GM21390 (cell line): ENCODE measurements at regions not wholly inside any gene's neighbourhood (a gene's known extent, or its start where the extent isn't known, plus 50 kb on each side); places are given as distances from the start of the nearest gene placed in this dataset.
"Not testable (repeated sequence)": the region's sequence is repeated elsewhere in the genome, so short reads cannot be mapped to it uniquely, and the experiment has no call there.

Source experiments
- ATAC-seq: cut with Tn5 transposase; IDR thresholded peaks from one replicate; pipeline ENCODE4 v1.9.1; 2021; ENCODE audit not compliant: unreplicated experiment

DNA sequence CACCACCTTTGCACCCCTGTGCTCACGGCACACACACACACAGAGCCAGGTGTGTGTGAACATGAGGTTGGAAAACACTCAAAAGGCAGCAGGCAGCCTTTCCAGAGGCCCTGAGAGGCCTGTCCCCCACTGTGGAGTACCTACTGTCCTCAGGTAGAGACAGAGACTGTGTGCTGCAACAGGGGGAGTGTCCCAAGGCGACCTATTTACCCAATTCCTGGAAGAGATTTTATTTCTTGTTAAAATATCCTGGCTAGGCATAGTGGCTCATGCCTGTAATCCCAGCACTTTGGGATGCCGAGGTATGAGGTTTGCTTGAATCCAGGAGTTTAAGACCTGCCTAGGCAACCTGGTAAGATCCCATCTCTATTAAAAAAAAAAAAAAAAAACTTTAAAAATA, 108.5 kb downstream of the COPRS start:
- no peak for ATAC-seq

DNA sequence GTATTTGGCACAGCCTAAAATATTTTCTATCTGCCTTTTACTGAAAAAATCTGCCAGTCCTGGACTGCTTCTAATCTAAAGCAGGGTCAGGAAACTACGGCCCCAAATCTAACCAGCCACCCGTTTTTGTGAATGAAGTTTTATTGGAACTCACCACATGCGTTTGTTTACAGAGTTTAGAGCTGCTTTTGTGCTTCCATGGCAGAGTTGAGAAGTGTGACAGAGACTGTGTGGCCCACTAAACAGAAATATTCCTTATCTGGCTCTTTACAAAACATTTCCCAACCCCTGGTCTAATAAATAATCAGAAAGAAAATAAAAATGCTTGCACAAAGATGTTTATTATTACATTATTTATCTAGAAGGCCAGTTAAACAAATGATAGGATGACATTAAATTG, 110.2 kb downstream of the COPRS start:
- no peak for ATAC-seq

DNA sequence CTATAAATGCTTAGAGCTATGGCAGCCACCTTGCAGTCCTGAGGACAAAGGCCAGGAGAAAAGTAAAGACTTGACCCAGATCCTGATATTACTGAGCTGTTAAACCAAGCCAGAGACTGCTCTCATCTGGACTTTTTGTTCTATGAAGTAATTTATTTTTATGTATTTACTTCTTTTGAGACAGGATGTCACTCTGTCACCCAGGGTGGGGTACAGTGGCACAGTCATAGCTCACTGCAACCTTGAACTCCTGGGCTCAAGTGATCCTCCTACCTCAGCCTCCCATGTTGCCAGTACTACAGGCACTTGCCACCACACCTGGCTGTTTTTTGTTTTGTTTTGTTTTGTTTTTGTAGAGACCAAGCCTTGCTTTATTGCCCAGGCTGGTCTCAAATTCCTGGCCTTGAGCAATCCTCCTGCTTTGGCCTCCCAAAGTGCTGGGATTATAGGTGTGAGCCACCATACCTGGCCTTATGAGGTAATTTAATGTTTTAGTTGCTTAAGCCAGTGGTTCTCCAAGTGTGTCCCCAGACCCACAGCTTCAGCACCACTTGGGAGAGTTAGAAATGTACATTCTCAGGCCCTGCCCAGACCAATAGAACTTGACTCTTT, 112.1 kb downstream of the COPRS start:
- no peak for ATAC-seq

GRCh38 chr17:31745964-31746600, 113.0 kb downstream of the COPRS start:
- no peak for ATAC-seq

DNA sequence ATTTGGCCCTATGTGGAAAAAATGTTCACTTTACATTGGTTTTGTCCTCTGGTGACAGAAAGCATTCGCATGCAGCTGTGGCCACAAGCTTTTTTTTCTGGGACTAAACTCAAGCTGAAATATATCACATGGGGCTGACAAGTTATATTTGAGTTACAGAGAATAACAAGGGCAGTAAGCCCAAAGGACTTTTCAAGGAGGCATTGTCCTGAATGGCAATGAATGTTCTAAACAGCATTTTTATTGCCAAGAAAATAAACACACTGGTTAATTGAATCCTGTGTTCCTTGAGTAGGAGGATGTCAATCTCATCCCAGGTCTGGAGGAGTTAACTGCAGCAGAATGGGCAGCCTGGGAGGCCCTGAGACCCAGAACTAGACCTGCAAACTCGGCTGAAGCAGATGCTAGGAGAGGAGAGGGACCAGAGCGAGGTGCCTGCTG, 114.5 kb downstream of the COPRS start:
- no peak for ATAC-seq

GRCh38 chr17:31743797-31744196, 115.2 kb downstream of the COPRS start:
- ATAC-seq: no peak

GRCh38 chr17:31741371-31741770, 117.7 kb downstream of the COPRS start:
- ATAC-seq: no peak

- no peak for ATAC-seq
Observed at GRCh38 chr17:31740611-31741082, 118.4 kb downstream of the COPRS start.

DNA sequence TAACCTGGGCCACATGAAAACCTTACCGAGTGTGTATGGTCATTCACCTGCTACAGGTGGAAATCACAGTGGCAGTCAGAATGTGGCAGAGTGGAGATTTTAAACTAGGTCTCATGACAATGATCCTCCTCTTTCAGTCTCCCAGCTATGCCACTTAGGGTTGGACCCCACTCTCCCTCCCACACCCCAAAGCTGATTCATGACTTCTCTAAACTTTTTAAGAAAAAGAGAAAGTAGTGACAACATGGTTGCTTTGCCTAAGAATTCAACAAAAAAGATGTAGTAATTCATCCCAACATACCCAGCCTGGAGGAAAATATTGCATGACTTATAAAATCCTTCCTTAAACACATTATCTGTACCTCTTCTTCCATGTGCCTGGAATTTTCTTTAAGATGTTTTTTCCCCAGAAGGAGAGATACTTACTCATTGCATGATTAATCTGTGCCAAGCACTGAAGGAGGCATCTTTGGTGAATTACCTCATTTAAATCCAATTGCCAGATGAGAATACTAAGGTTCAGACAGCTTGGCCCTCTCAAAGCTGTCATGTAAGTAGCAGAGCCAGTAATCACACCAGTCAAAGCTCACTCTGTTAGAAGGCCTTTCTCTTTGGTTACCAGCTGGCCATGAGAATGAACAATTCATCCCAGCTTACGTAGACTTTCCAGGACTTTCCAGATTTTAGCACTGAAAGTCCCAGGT, 119.9 kb downstream of the COPRS start:
- ATAC-seq: no peak

DNA sequence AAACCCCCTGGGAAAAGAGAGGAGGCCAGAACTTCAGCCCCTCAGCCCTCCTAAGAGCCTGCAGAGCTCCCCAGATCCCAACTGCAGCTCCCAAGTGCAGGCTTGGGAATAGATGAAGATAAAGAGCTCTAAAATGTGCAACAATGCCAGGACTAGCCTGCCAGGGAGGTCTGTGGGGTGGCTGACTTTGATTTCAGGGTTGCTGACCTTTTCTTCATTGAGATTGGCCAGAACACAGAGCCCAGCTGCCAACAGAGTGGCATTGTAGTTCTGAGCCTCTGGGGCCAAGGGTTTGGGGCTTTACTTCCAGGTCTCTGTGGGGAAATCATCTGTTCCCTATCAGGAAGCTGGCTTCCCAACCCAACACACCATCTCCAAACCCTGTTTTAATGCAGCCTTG, 120.6 kb downstream of the COPRS start:
- ATAC-seq: no peak

DNA sequence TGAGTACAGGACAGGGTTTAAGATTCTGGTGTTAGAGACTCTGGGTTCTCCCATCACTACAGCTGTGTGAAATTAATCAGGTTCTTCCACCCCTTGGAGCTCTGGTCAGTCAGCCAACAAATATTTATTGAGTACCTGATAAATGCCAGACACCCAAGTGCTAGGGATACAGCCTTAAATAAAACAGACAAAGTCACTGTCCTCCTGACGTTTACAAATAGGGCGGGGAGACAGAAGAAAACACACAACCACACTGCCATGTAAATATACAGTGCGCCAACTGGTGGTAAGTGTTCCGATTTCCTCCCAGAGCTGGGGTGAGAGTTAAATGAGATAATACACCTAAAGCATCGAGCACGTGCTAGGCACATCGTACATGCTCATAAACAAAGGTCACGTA, 121.0 kb downstream of the COPRS start:
- no peak for ATAC-seq

DNA sequence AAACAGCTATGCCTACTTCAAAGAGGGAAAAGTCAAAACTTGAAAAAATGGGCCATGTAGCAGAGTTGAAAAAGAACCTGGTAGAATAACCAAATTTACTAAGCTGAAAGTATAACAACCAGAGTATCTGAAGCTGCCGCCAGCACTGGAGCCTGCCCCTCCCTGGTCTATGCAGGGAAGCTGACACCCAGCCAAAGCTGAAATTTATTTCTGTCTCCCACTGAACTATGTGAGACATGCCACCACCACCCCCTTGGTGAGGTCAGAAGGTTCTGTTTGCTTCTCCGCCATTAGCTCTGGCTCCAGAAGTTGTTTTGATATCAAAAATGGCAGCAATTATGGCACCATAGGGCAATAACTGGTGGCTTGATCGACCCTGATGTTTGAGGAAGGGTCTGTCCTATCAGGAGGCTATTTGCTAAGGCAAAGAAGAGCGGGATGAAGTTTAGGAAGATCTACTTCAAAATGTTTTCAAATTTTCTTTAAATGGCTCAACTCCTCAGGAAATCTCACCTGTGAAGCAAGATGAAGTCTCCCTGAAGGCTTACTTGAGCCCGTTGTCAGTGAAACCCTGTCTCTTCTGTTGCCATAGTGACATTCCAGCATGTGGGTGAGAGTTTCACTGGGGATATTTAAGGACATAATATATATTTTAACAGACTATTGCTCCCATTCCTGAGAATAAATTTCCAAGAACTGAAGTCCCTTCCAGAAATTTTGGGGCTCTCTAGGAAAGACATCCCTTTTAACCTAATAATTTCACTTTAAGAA, 122.0 kb downstream of the COPRS start:
- ATAC-seq: no peak

GRCh38 chr17:31733326-31733725, 125.7 kb downstream of the COPRS start:
- ATAC-seq: no peak

DNA sequence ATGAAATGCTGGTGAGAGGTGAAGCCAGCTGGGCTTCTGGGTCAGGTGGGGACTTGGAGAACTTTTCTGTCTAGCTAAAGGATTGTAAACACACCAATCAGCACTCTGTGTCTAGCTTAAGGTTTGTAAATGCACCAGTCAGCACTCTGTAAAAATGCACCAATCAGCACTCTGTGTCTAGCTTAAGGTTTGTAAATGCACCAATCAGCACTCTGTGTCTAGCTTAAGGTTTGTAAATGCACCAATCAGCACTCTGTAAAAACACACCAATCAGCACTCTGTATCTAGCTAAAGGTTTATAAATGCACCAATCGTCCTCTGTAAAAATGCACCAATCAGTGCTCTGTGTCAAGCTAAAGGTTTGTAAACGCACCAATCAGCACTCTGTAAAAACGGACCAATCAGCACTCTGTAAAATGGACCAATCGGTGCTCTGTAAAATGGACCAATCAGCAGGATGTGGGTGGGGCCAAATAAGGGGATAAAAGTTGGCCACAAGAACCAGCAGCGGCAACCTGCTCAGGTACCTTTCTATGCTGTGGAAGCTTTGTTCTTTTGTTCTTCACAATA, 127.4 kb downstream of the COPRS start:
- ATAC-seq: not testable (repeated sequence)

DNA sequence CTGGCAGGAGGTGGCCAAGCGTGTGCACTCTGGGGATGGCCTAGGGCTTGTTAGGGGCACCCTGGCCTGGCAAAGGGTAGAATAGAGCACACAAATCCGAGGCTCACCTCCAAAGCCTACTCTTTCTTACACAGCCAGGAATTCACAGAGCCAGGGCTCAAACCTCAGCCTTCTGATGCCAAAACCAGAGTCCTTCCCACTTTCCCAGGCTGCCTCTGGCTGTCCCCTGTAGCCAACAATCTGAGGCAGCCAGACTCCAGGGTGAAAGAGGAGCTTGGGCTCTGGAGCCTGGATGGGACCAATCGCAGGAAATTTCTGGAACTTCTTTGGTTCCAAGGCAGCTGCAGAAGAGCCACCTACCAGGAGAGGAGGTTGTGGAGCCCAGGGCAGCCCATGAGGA, 127.9 kb downstream of the COPRS start:
- no peak for ATAC-seq

DNA sequence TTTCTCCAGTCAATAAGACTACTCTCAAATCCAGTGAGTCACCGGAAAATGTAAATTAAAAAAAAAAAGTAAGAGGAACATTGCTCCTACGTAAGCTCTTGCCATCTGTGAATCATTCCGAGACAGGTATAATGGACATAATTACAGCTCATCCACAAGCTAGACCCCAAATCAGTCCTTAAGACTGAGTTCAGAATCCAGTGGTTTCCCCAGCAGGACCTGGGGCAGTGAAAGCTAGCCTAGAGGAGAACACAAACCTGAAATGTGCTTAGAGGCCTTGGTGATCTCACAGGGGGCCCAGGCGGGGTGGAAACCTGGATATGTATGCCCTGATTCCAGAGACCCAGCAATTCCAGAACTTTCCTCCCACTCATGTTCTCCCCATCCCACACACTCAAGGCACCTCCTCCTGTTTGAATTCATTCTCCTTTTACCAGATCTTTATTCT, 132.0 kb downstream of the COPRS start:
- ATAC-seq: no peak

- ATAC-seq: no peak
Observed at GRCh38 chr17:31724619-31725018, 134.4 kb downstream of the COPRS start.

DNA sequence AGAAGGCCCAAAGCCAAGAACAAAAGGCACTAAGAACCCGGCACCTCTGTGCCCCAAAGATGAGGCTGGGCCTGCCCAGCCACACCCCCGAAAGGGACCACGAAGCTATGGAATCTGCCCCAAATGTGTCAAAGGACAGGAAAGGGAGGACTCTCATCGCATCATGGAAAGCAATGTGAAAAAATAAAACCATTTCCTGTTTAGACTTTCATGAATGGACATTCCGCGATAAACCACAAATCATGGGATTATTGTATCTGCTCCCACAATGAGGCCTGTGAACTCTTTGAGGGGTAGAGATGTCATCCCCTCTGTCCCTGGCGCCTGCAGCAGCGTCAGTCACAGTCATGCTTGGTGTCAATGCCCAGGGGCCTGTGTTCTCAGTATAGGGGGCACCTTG, 135.0 kb downstream of the COPRS start:
- ATAC-seq: no peak

GRCh38 chr17:31722251-31723056, 136.6 kb downstream of the COPRS start:
- ATAC-seq: no peak

GRCh38 chr17:31721291-31722025, 137.6 kb downstream of the COPRS start:
- ATAC-seq: no peak
